Tibial nerve (tissue), 4 donors: ENCODE measurements at regions not wholly inside any gene's neighbourhood (a gene's known extent, or its start where the extent isn't known, plus 50 kb on each side); places are given as distances from the start of the nearest gene placed in this dataset.

ENCODE experiments used
- CTCF ChIP-seq, 5 experiments: fragments of 200-600 bp in 3 of 5; fragments of 450-650 bp in 2 of 5; sonication (generic) in 3 of 5; IDR thresholded peaks; one replicate each; pipeline ENCODE4 v1.5.1; 2016 to 2019; ENCODE audit warnings: antibody characterized with exemption in 5 of 5, mild to moderate bottlenecking in 3 of 5, moderate library complexity in 2 of 5
- EP300 ChIP-seq, 2 donors: sonication (generic); formaldehyde crosslinking; IDR thresholded peaks; one replicate each; pipeline ENCODE4 v1.6.1; 2017; ENCODE audit warnings: antibody characterized with exemption in 2 of 2, mild to moderate bottlenecking in 1 of 2
- POLR2A ChIP-seq, 2 donors: fragments of 450-650 bp; IDR thresholded peaks; one replicate each; pipeline ENCODE4 v1.6.1; 2017; ENCODE audit warnings: antibody characterized with exemption in 2 of 2, mild to moderate bottlenecking in 2 of 2, moderate library complexity in 2 of 2

GRCh38 chr2:138267902-138268254 is 233.7 kb upstream of the SPOPL start:
- TF ChIP-seq CTCF (IDR thresholded peaks at IDR 0.05) (no peak), POLR2A (IDR thresholded peaks at IDR 0.05) (no peak), EP300 (IDR thresholded peaks at IDR 0.05) (no peak)
